Stimulated activated CD4-positive, alpha-beta T cell treated with anti-CD3 and anti-CD28 coated beads, TNF-alpha, amount 100 ng/mL, for 4 hours (primary cell): ENCODE measurements at regions not wholly inside any gene's neighbourhood (a gene's known extent, or its start where the extent isn't known, plus 50 kb on each side); places are given as distances from the start of the nearest gene placed in this dataset.

Experiments used
- DNase-seq, 3 experiments: peaks; one replicate each; pipeline ENCODE4 v3.0.0-alpha.2; 2020; ENCODE audit warnings: low read depth in 3 of 3

DNA sequence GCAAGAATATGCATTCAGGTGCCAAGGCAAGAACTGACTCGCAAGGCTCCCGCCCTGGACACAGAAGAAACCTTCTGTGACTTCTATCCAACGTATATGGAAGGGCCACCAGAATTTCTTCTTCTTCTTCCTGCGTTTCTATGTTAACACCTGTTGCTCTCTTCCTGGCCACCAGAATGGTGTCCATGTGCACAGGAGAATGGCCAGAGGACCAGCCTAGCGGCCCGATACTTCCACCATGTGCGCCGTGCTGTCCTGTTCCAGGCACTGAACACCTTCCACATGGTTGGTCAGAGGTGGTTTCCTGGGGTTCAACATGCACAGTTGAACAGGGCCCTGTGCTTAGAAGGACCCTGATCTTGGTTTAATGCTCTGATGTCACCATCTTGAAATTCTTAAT, 455.8 kb downstream of the BCL11B start:
- DNase-seq = no peak

DNA sequence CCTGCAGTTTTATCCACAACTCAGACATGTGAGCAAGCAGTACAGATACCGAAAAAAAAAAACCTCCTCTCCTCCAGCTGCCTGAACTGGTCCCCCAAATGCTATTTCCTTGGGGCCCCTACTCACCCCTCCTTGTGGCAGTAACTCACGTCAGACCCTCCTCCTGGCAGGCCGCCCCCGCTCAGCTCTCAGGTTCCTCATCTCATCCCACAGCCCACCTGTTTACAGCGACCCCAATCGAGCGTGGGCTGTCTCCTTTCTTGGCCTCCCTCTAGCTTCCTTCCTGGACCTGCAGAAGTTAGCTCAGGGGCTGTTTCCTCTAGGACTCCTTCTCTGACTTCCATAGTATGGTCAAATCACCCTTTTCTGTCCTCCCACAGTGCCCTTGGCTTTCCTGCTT, 455.3 kb downstream of the BCL11B start:
- no peak for DNase-seq

DNA sequence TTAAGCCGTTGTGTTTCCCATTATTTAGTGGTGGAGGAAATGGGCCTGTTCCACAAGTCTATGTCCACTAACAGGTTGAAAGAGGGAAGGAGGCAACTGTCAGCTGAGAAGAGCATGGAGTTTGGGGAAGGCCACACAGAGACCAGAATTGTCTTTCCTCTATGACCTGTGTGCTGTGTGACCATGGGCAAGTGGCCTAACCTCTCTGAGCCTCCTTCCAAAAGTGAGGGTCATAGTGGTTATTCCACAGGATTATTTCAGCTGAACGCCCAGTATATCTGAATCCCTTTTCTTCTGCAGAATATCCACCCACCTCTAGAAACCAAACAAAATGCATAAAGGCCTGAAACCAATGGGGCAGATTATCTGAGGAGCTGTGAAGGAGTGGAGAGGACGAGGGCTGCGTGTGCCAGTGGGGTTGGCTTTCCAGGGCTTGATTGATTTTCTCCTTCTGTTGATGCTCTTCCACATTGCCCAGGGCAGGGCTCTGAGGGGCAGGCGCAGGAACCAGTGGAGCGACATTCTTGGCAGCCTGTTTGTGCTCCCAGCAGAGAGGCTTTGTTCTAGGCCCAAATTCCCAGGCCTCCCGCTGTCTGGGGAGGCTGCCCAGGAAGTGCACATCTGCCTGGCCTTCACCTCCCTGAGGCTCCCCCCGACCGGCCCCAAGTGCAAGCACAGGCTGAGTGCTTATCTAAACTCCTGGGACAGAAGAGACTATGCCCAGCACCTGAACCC, 452.7 kb downstream of the BCL11B start:
- no peak for DNase-seq

DNA sequence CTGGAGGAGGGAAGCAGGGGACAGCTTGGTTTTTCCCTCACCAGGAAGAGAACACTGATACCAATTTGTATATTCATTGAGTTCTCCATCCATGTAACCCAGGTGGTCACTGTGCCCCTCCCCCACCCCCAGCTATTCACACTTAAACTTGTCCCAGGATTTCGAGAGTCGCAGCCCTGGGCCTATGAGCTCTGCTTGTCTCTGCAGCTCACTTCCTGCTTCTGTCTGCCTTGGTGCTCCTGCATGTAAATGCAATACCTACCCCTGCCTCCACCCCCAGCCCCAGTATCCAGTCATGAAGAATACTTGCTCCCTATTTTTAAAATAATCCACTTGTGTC, 452.2 kb downstream of the BCL11B start:
- no peak for DNase-seq

DNA sequence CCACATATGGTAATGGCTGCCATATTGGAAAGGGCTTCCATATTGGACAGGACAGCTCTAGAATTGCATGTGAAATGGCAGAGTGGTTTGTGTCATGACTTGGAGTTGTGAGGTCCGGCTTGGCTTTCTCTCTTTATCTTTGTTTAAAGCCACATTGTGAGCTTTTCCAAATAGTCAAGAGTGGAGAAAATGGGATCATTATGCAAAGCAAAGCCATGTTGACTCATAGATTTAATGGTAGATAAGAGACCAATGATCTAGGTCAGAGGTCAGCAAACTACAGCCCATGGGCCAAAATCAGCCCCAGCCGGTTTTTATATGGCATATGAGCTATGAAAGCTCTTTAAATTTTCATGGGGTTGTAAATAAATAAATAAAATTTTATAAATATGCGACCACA, 449.1 kb downstream of the BCL11B start:
- no peak for DNase-seq

DNA sequence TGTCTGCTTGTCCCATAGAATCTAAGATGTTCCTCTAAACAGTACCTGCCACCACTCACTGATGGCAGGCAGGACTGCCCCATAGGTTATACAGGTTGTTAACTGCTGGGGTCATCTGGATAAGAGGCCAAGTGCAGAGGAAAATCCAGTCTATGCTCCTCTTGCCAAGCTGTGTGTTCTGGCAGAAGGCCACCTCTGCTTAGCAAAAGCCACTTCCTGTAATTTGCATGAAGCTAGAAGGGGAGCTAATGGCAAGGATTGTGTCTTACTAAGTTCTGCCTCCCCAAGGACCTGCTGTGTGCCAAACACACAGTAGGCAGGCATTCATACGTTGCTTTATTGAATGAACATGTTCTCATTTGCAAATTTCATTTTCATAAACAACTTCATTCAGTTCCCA, 445.4 kb downstream of the BCL11B start:
- DNase-seq = no peak

DNA sequence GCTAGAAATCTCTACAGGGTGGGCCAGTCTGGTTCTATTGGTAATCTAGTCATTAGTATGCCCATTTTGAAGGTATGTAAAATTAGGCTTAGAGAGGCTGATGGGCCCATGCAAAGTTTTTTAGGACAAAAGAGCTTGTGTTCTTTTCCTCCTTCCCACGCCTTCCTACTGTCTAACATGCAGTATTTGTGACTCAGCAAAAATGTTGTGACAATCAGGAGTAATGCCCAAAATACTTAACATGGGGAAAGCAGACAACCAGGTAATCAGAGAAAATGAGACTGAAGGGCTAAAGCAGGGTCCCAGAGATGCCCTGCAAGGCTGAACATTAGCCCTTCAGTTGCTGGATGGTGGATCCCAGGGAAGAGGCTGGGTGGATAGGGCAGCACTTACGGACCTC, 437.9 kb downstream of the BCL11B start:
- DNase-seq = no peak

DNA sequence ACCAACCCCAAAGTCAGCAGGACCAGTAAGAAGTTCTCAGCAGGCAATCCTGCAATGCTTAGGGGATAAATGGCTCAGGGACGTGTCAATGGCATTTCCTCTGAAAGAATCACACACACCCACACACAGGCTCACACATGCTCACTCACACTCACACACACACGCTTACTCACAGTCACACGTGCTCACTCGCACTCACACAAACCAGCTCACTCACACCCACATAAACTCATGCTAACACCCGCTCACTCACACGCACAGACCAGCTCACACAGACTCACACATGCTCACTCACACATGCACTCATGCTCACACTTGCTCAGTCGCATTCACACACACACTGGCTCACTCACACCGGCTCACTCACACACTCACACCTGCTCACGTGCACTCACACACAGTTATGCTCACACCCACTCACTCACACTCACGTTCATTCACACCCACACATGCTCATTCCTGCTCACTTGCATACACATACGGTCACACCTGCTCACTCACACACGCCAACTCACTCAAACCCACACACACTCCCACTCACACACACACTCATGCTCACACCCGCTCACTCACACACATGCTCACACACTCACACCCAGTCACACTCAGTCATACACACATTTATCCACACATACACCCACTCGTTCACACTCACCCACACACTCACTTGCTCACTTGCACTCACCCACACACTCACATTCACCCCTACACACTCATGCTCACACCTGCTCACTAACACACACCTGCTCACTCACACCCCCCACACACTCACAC, 436.8 kb downstream of the BCL11B start:
- no peak for DNase-seq

DNA sequence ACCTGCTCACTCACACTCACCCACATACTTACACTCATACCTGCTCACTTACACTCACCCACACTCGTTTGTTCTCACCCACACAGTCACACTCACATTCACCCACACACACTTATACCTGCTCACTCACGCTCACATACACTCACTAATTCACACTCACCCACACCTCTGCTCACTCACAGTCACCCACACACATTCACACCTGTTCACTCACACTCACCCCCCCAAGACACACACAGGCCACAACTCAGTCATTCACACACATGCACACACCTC, 436.2 kb downstream of the BCL11B start:
- DNase-seq = no peak

DNA sequence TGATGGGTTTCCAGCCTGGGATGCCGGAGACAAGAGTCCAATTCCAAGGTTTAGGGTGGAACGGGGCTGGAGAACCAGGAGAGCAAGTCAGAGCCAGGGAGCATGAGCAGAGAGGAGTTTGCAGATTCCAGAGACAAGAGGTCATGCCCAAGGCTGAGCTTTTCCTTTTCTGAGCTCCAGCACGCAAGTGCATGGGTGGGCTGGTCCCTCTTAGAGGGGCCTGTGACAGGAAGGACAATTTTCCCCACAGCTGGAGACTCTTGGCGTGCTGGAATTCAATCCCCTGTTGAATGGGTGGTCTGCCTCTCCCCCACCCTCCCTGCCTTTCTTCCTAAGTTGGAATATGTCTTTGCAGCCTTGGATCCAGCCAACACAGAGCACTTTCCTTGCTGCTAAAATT, 431.9 kb downstream of the BCL11B start:
- DNase-seq = no peak

DNA sequence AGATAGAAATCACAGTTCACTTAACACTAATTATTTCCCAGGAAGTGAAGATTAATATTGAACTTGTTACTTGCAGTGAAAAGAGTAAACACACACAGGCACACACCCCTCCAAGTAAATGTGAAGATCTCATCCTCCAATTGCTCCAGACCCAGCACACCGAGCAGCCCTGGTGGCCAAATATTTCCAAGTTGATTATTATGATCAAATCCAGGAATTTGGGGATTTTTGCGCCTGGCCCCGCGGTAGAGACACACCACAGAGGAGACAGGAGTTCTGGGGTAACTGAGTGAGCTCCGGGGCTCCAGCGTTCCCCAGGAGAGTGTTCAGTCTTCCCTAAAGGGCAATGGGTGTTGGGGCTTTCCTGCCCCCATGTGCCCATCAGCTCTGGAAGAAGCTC, 431.5 kb downstream of the BCL11B start:
- DNase-seq = no peak

DNA sequence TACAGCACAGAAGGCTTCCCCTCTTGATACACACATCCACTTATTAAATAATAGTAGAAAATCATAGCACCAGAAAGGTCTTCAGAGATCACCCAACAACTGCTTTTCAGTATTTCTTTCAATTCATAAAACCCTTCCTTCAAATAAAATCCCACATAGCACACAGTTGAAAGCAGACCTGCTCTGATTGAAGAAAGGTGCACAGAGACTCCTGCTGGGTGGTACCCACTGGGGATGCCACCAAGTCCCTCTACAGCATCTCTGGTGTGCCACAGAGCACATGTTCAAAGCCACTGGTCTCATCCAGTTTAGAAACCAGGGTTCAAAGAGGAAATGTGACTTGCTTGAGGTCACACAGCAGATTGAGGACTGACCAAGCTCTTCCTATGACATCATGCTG, 427.5 kb downstream of the BCL11B start:
- DNase-seq = no peak

DNA sequence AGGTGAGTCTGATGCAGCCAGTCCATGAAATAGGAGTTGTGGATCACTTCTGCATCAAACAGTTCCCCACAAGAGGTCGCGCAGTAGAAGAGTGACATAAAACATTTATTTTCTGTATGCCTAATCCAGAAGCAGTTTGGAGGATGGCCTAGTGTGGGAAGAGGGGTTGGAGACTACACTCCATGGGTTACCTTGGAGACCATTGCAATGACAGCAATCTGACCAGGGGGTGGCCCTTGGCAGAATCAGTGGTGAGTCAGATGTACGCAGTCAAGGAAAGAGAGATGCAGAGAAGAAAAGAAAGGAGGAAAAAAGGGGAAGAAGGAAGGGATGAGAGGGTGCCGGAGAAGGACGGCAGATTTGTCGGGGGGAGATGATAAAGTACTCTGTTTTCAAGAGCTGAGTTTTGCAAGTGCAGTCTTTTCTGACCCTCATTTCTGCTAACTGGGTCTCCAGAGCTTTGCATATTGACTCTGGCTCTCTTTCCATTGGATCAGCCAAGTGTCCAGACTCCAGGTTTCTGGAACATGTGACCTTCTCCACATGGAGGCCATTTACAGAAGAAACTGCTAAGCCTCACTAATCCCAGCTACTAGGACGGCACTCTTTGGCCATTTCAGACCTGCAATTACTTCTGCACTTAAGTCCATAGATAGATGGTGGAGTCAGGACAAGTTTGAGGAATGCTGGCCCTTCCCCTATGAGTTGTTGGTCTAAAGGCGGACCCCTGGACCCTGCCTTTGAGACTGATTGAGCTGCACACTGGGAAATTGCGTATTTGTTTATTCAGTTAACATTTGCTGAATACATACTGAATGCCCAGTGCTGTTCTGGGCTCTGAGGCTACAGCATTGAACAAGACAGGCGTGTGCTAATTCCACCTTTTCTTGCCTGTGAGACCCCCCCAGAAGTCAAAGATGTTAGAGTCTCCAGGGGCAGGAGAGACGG, 424.2 kb downstream of the BCL11B start:
- DNase-seq = no peak

DNA sequence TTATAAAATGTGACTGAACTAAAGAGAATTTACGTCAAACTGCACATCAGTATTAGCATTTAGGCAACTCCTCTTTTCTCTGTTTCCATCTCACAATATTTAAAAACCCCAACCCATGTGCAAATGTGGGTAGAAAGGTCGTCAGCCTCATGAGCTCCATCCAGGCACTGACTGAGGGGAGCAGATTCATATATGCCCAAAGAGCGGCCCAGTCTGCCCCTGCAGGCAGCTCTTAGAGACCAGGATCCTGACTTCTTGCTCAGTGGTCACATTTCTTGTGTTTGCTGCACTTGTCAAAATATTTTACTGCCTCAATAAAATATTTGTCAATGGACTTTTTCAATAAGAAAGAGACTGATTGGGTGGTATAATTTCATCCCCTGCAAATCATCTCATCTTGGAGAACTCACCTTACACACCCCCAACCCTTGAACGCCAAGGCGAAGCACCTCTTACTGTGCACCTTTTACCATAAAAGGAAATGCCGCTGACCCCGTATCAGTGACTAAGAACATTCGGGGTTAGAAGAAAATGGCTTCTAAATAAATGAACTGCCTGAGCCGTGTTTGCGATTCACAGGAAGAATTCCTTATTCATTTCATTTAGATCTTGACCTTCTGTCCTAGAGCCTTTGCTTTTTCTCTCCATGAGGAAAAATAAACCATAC, 418.8 kb downstream of the BCL11B start:
- DNase-seq = no peak

DNA sequence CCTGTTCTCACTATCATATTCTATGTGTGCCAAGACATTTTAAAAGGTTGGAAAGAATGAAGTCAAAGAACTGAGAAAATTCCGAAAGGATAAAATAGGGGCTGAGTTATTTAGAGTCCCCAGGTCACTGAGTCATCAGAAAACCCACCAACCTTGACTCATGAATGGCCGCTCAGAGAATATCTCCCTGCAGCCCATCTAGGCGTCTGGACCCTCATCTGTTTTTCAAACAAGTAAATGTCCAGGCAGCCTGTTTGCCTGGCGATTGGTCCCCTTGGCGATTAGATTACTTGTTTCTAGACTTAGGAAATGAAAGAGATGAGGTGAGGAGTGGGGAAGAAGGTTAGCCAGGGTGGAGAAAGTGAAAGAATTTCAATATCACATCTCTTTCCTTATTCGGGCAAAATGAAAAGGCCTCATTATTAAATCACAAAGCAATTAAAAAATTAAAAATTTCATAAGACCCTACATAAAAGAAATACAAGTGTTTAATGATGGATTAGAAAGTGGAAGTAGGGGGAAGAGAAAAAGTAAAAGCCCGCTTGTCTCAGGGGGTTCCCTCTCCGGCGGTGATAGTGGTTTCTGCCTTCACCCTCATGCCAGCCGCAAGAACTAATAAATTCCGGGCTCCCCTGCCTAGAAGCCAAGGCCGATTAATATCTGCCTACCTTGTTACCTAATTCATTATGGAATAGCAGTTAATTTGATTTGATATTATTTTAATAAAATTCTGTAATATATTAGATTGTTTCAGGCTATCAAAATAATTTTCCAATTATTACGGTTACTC, 415.9 kb downstream of the BCL11B start:
- no peak for DNase-seq

DNA sequence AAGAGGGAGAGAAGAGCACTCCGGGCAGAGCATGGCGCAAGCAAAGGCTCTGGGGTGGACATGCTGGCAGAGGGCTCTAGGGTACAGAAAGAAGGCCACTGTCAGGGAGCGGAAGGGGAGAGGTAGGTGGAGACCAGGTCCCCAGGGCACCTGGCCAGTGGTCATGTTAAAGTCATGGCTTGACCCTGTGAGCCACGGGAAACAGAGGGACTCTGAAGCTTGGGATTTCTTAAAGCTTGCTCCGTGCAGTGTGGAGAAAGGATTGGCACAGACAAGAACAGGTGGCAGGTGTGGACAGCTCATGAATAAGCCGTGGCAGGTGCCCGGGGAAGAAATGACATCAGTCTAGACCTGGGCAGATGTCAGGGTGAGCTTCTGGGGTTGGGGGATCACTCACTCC, 413.8 kb downstream of the BCL11B start:
- no peak for DNase-seq

DNA sequence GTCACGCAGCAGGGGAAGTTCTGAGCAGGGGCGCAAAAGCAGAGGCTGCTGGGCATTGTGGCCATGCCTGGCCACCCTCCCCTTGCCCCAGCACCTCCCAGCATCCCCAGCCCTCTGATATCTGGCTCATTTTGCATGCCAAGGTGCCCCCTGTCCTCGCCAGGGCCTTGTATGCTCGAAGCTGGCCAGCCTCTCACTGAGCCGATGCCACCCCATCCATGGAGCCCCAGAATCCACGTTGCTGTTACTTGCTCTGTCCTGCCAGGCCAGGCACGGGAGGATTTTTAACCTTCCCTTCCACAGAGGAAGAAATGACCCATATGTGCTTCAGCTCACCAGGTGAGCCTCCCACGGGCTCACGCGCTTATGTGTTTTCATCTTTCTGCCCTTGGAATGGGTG, 413.4 kb downstream of the BCL11B start:
- DNase-seq = no peak

DNA sequence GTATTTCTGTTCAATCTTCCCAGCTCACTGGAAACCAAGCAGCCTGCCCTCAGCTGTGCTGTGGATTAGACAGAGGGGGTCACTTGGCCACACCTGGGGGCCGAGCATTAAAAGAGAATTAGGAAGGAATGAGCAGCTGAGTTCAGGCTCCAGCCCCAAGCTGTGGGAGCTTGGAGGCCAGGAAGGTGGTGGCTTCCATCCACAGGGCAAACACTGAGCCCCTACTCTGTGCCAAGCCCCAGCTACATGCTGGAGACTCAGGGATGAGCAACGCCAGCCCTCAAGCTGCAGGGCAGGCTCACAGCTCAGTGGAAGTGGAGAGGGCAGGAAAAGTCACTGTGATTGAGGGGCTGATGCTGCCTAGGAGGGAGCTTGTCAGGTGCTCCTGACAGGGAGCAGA, 412.7 kb downstream of the BCL11B start:
- no peak for DNase-seq

DNA sequence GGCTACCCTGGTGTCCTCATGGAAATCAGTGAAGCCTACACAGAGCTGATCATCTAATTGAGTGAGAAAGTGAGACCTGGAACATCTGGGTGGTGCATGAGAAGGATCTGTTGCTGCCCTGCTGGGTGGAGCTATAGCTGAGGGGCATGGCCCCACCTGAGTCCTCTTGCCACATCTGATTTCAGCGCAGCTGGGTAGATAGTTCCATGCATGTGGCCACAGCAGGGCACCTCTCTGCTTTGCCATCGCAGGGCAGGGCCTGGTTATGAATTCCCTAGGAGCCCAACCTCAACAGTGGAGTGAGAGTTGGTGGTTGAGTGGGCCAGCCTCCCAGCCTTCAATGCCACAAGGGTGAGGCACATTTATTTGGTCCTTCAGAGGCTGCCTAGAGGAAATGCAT, 407.8 kb downstream of the BCL11B start:
- no peak for DNase-seq

DNA sequence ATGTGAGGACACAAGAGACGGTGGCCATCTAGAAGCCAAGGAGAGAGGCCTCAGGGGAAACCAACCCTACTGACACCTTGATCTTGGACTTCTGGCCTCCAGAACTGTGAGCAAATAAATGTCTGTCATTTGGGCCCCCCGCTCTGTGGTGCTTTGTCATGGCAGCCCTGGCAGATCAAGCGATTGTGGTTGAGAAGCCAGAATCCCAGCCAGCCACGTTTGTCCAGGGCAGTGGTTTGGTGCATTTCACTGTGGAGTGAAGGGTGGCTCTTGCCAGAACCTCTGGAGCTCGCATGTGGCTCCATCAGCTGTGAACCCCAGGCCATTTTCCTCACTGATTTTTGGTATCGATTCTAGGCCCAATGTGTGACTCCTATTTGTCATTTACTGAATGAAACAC, 404.9 kb downstream of the BCL11B start:
- no peak for DNase-seq

DNA sequence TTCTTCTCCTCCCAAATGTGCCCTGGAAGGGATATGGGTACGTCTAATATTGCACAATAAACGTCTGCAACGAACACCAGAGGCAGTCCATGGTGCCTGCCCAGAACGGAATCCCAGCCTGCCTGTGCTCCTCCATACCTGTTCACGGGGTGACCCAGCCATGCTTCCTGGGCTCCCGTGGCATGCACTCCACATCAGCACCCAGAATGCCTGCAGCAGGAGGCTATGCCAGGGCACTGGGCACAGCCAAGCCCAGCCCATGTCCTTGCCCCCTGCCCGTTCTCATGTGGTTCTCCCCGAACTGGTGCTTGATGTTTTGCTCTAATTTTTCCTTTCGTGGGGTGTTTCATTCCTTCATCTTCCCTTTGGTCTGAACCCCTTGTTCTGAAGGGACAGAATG, 404.3 kb downstream of the BCL11B start:
- no peak for DNase-seq

DNA sequence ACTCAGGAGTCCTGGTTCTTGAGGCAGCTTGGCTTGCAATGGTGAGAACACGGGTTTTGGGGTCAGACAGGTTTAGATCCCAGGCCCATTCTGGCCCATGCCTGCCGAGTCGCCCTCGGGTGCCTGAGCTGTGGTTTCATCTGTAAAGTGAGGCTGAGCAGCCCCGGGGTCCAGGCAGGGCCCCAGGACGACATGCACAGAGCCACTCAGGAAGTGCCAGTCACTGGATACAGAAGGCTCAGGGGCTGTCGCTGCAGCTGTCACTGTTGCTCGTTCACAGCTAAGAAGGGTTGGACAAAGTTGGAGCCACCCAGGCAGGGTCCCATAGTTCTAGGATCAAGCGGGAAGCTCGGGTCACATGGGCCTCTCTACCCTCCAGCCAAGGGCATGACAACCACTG, 403.1 kb downstream of the BCL11B start:
- DNase-seq = no peak
